B cell (primary cell): ENCODE measurements at regions not wholly inside any gene's neighbourhood (a gene's known extent, or its start where the extent isn't known, plus 50 kb on each side); places are given as distances from the start of the nearest gene placed in this dataset.

ENCODE experiments used
- ATAC-seq: fragments of 200-7000 bp; cut with Tn5 transposase; one replicate; pipeline ENCODE4 v1.10.0; 2021; ENCODE audit warnings: low read depth, mild to moderate bottlenecking, moderate number of reproducible peaks, moderate library complexity
- CTCF ChIA-PET: fragments of 350-600 bp; sonication (Branson Sonifier 250); formaldehyde crosslinking; loops from one replicate; lab custom pipeline; 2021; ENCODE audit warnings: antibody characterized with exemption, inconsistent platforms; lab: Charles Lee
- POLR2A ChIA-PET: fragments of 350-600 bp; sonication (Branson Sonifier 250); formaldehyde crosslinking; loops from one replicate; lab custom pipeline; 2021; ENCODE audit warnings: antibody characterized with exemption; lab: Charles Lee
- DNase-seq: peaks from one replicate; pipeline ENCODE4 v3.0.0; 2013
- H2AFZ ChIP-seq: 2 replicates; pipeline ENCODE4 v1.6.1; 2012; ENCODE audit warnings: mild to moderate bottlenecking, low read depth, low read length; ENCODE audit not compliant: insufficient read depth, poor library complexity, severe bottlenecking
- H3K27ac ChIP-seq, 2 donors: 1 replicate in 1 of 2; 2 replicates in 1 of 2; pipeline ENCODE4 v1.5.1; 2012 to 2013; ENCODE audit warnings: low read length in 2 of 2, mild to moderate bottlenecking in 2 of 2, moderate library complexity in 1 of 2
- H3K27me3 ChIP-seq, 4 experiments: fragments of 200-600 bp in 1 of 4; sonication (generic) in 1 of 4; replicated peaks in 1 of 4; 1 replicate in 2 of 4; 2 replicates in 2 of 4; pipeline versions ENCODE4 v1.6.1 to v1.7.0; 2013 to 2016; ENCODE audit warnings: low read length in 3 of 4, mild to moderate bottlenecking in 2 of 4, mixed read lengths in 1 of 4, moderate library complexity in 1 of 4; ENCODE audit not compliant: insufficient read depth in 4 of 4, control insufficient read depth in 3 of 4; ENCODE audit errors: control extremely low read depth in 1 of 4
- H3K36me3 ChIP-seq, 2 experiments: replicated peaks in 1 of 2; 1 replicate in 1 of 2; 2 replicates in 1 of 2; pipeline versions ENCODE4 v1.6.1 to v1.7.1; 2013; ENCODE audit warnings: low read length in 1 of 2; ENCODE audit not compliant: insufficient read depth in 2 of 2, control insufficient read depth in 1 of 2; ENCODE audit errors: control extremely low read depth in 1 of 2, extremely low read depth in 1 of 2
- H3K4me1 ChIP-seq, 2 donors: fragments of 200-600 bp in 1 of 2; sonication (generic) in 1 of 2; 1 replicate in 1 of 2; 2 replicates in 1 of 2; pipeline versions ENCODE4 v1.5.1 to v1.6.1; 2013 to 2017; ENCODE audit warnings: low read length in 2 of 2; ENCODE audit not compliant: control insufficient read depth in 2 of 2, insufficient read depth in 2 of 2
- H3K4me2 ChIP-seq: replicated peaks from 2 replicates; pipeline ENCODE3; 2012; ENCODE audit warnings: mild to moderate bottlenecking, low read depth, low read length; ENCODE audit not compliant: poor library complexity, severe bottlenecking
- H3K4me3 ChIP-seq, 5 experiments: fragments of 200-600 bp in 1 of 5; sonication (generic) in 1 of 5; 1 replicate in 3 of 5; 2 replicates in 2 of 5; pipeline versions ENCODE4 v1.5.1 to v1.7.0; 2011 to 2016; ENCODE audit warnings: low read length in 4 of 5, mild to moderate bottlenecking in 4 of 5, low read depth in 2 of 5, control low read depth in 1 of 5, moderate library complexity in 1 of 5; ENCODE audit not compliant: insufficient read depth in 1 of 5; ENCODE audit errors: control extremely low read depth in 1 of 5, extremely low read depth in 1 of 5
- H3K79me2 ChIP-seq: fragments of 200-600 bp; sonication (generic); one replicate; pipeline ENCODE4 v1.6.0; 2016; ENCODE audit warnings: low read length; ENCODE audit not compliant: control insufficient read depth, insufficient read depth
- H3K9ac ChIP-seq: fragments of 200-600 bp; sonication (generic); 2 replicates; pipeline ENCODE4 v1.6.1; 2017; ENCODE audit warnings: mild to moderate bottlenecking, low read length, moderate library complexity
- H3K9me3 ChIP-seq, 3 donors: one replicate each; pipeline versions ENCODE4 v1.6.1 to v1.7.1; 2013; ENCODE audit warnings: low read length in 2 of 3; ENCODE audit not compliant: control insufficient read depth in 2 of 3, insufficient read depth in 1 of 3; ENCODE audit errors: control extremely low read depth in 1 of 3
- H4K20me1 ChIP-seq: 2 replicates; pipeline ENCODE4 v1.6.0; 2012; ENCODE audit warnings: mild to moderate bottlenecking, low read length; ENCODE audit not compliant: insufficient read depth, control insufficient read depth, poor library complexity, severe bottlenecking
- H3K27ac Mint-ChIP-seq: one replicate; pipeline ENCODE4 v1.8.0; 2021; ENCODE audit warnings: mixed read lengths
- H3K27me3 Mint-ChIP-seq: one replicate; pipeline ENCODE4 v1.8.0; 2021; ENCODE audit warnings: mixed read lengths
- H3K4me1 Mint-ChIP-seq: one replicate; pipeline ENCODE4 v1.8.0; 2021; ENCODE audit warnings: mixed read lengths
- H3K4me3 Mint-ChIP-seq: one replicate; pipeline ENCODE4 v1.8.0; 2021; ENCODE audit warnings: mixed read lengths
- H3K9me3 Mint-ChIP-seq: one replicate; pipeline ENCODE4 v1.8.0; 2022; ENCODE audit warnings: mixed read lengths; ENCODE audit not compliant: insufficient read depth
- CTCF ChIP-seq: fragments of 200-600 bp; IDR thresholded peaks from one replicate; pipeline ENCODE4 v1.8.0; 2022; ENCODE audit warnings: antibody characterized with exemption, mild to moderate bottlenecking
- EZH2 ChIP-seq: IDR thresholded peaks from 2 replicates; pipeline ENCODE4 v1.6.1; 2012; ENCODE audit warnings: borderline replicate concordance, low read depth, mild to moderate bottlenecking, moderate library complexity, low read length; ENCODE audit not compliant: insufficient read depth, poor library complexity, severe bottlenecking
- WGBS: methylation state at CpG from one replicate; pipeline ENCODE4 v1.1.5; 2013; ENCODE audit warnings: missing lambda C conversion rate; ENCODE audit not compliant: insufficient coverage; 5-methylcytosine and 5-hydroxymethylcytosine counted together
- intact Hi-C: fragments of 100-400 bp; cut with micrococcal nuclease; formaldehyde crosslinking; loops from one replicate; pipeline ENCODE4 v1.10.0; 2022

GRCh38 chr5:40288800-40289485 is 390.8 kb upstream of the PTGER4 start:
- Mint-ChIP-seq H3K4me1 (no peaks in the 10 kb centered on the region), H3K4me3 (no peak overlapping the region), H3K27me3 (no peaks in the 10 kb centered on the region), H3K9me3 (no peaks in the 10 kb centered on the region), H3K27ac (no peak overlapping the region)
- Histone ChIP-seq H3K9me3 (no peaks in the 10 kb centered on the region), H3K79me2 (no peaks in the 10 kb centered on the region), H4K20me1 (no peaks in the 10 kb centered on the region), H3K4me2 (no peak overlapping the region), H2AFZ (no peak overlapping the region), H3K27me3 (no peaks in the 10 kb centered on the region), H3K36me3 (no peaks in the 10 kb centered on the region), H3K4me3 (no peak overlapping the region), H3K27ac (no peak overlapping the region), H3K4me1 (no peaks in the 10 kb centered on the region), H3K9ac (no peak overlapping the region)
- no peak for ATAC-seq
- whole genome bisulfite sequencing, result 100% methylated on average over 3 of the region's 4 CpGs
- ChIA-PET POLR2A (no interaction called here), CTCF (no interaction called here)
- intact Hi-C loops, result no loop called here
- no peak for DNase-seq
- no peak for TF ChIP-seq EZH2
- no peak for TF ChIP-seq CTCF

DNA sequence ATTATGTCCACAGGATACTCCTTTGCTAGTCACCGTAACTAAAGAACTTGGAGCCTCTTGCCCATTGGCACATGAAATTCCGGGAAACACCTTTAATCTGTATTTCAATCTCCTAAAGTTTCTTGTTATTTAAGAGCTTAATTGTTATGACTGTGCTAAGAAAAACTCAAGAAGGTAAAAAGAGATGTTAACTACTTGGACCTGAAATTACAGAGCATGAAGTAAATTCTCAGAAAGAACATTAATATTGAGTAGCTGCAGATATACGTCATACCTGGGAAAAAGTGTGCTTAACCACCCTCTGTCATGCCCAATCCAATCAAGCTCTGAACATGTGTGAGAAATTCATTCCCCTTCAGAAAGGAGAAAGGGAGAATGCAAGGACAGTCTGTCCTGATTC is 394.9 kb upstream of the PTGER4 start:
- no CpG with 5 or more reads among the region's 3 CpGs for WGBS
- Histone ChIP-seq H3K4me3 (no peak overlapping the region), H3K79me2 (no peaks in the 10 kb centered on the region), H3K27me3 (no peaks in the 10 kb centered on the region), H3K9ac (no peak overlapping the region), H3K4me1 (no peaks in the 10 kb centered on the region), H4K20me1 (no peaks in the 10 kb centered on the region), H3K27ac (no peak overlapping the region), H3K36me3 (no peaks in the 10 kb centered on the region), H2AFZ (no peak overlapping the region), H3K9me3 (no peaks in the 10 kb centered on the region), H3K4me2 (no peak overlapping the region)
- intact Hi-C loops, result no loop called here
- Mint-ChIP-seq H3K4me1 (no peaks in the 10 kb centered on the region), H3K27me3 (no peaks in the 10 kb centered on the region), H3K4me3 (no peak overlapping the region), H3K9me3 (no peaks in the 10 kb centered on the region), H3K27ac (no peak overlapping the region)
- POLR2A ChIA-PET, result no interaction called here
- CTCF ChIA-PET, result interaction anchor here (0.6 kb wide), 1 partner anchor 401 kb away, joined by 4 read pairs; no protein-coding TSS in a partner anchor
- TF ChIP-seq EZH2 (no peak), CTCF (no peak)
- DNase-seq, result no peak
- ATAC-seq, result no peak
